ENCODE measurements at regions not wholly inside any gene's neighbourhood (a gene's known extent, or its start where the extent isn't known, plus 50 kb on each side); places are given as distances from the start of the nearest gene placed in this dataset.
"Not testable (repeated sequence)": the region's sequence is repeated elsewhere in the genome, so short reads cannot be mapped to it uniquely, and the experiment has no call there.

GRCh38 chrX:63179852-63180251 lies 171.3 kb downstream of the SPIN4 start:
- not testable (repeated sequence) for TF ChIP-seq POLR2A (IDR thresholded peaks at IDR 0.05; ENCODE audit: low read depth, low read length); POLR2AphosphoS5 (IDR thresholded peaks at IDR 0.05; ENCODE audit: low read depth, low read length); TAF1 (IDR thresholded peaks at IDR 0.05; ENCODE audit: borderline replicate concordance, low read depth, low read length)

All from GM12892 (cell line).